Pancreas (tissue), 10 donors: ENCODE measurements at regions not wholly inside any gene's neighbourhood (a gene's known extent, or its start where the extent isn't known, plus 50 kb on each side); places are given as distances from the start of the nearest gene placed in this dataset.

Experiments used
- ATAC-seq, 4 donors: fragments of 200-7000 bp; cut with Tn5 transposase; one replicate each; pipeline versions ENCODE4 v1.8.0 to v1.9.1; 2020; ENCODE audit warnings: mild to moderate bottlenecking in 4 of 4, moderate library complexity in 4 of 4
- DNase-seq, 6 donors: peaks; one replicate each; pipeline ENCODE4 v3.0.0-alpha.2; 2020
- FAIRE-seq: peaks from 2 replicates; lab custom pipeline; 2012; peaks lifted over from hg19 to GRCh38; lab: Jason Lieb, UNC
- H3K27ac ChIP-seq, 4 donors: fragments of 200-600 bp; sonication (generic); 1 replicate in 3 of 4; 2 replicates in 1 of 4; pipeline versions ENCODE4 v1.5.0 to v1.8.0; 2020
- H3K27me3 ChIP-seq, 4 donors: fragments of 200-600 bp; one replicate each; pipeline ENCODE4 v1.8.0; 2021
- H3K36me3 ChIP-seq, 3 donors: fragments of 200-600 bp; sonication (generic) in 1 of 3; one replicate each; pipeline versions ENCODE4 v1.5.0 to v1.8.0; 2020 to 2021
- H3K4me1 ChIP-seq, 3 donors: fragments of 200-600 bp; one replicate each; pipeline ENCODE4 v1.8.0; 2021
- H3K4me3 ChIP-seq, 4 donors: fragments of 200-600 bp; sonication (generic) in 2 of 4; one replicate each; pipeline versions ENCODE4 v1.5.0 to v1.8.0; 2020 to 2021
- H3K9me3 ChIP-seq, 4 donors: fragments of 200-600 bp; one replicate each; pipeline ENCODE4 v1.8.0; 2021
- WGBS, 2 donors: extraction: QIAGEN DNeasy Blood & Tissue Kit; methylation state at CpG; one replicate each; pipeline ENCODE4 v1.1.7; 2013; 5-methylcytosine and 5-hydroxymethylcytosine counted together
- intact Hi-C, 3 donors: fragments of 100-400 bp; cut with DNase I; formaldehyde crosslinking; loops; one replicate each; pipeline versions ENCODE4 v1.11.1 to v1.14.2; 2022
- TF ChIP-seq, protein P1 (sequence below), 4 donors: fragments of 200-600 bp; sonication (generic) in 3 of 4; IDR thresholded peaks; one replicate each; pipeline versions ENCODE4 v1.5.0 to v1.8.0; 2021; ENCODE audit warnings: antibody characterized with exemption in 4 of 4
- donor health status: healthy with polysubstance abuse.
- donor health status: DM: no; HTN: no; CAD: no; lungs with moderate emphysema.
- donor health status: DM: no; HTN: no; CAD: no.
- donor health status: control.
- donor health status: control.
- donor health status: Bipolar disorder and iron deficiency.
- donor health status: DM: yes; HTN: yes; CAD: no.
- donor health status: DM: no; HTN: no; CAD: no.
- donor health status: DM: no; HTN: no; CAD: no.
- donor health status: DM: yes; HTN: yes; CAD: no.

DNA sequence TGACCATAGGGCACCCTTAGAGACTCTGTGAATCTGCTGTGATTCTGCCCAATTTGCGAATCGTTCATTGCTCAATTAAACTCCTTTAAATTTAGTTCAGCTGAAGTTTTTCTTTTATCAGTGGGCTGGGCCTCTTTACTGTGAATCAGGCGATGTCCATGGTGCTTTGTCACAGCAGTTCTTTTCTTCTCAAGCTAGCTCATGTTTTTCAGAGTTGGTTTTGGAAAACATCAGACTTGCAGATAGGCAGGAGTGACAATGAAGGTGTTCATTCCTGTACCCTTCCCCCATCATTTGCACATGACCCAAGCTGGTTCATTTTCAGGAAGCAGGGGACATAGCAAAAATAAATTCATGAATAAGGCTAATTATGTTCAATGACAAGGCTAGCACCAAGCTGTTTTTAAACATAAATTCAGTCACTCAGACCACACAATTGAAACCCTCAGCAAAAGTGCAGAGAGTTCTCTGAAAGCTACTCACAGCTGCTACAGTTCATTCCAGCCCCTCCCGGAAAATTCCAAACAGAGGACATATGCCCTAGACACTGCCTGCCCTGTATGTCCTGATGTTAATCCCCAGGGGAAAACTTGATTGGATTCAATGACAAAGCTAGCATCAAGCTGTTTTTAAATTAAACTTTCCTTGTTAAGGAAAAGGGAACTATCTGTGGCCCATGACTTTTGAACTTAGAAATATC lies 383.3 kb downstream of the C12orf75 start:
- Histone ChIP-seq H3K27ac (no peak overlapping the region), H3K4me1 (no peaks in the 10 kb centered on the region), H3K9me3 (no peaks in the 10 kb centered on the region), H3K4me3 (no peak overlapping the region), H3K36me3 (no peaks in the 10 kb centered on the region), H3K27me3 (no peaks in the 10 kb centered on the region)
- ATAC-seq (no peak), FAIRE-seq (no peak), DNase-seq (no peak)
- WGBS, 2 donors, result 74 to 77% methylated on average over 4 of the region's 4 CpGs
- intact Hi-C loops, result no loop called here
- TF ChIP-seq, protein P1, sequence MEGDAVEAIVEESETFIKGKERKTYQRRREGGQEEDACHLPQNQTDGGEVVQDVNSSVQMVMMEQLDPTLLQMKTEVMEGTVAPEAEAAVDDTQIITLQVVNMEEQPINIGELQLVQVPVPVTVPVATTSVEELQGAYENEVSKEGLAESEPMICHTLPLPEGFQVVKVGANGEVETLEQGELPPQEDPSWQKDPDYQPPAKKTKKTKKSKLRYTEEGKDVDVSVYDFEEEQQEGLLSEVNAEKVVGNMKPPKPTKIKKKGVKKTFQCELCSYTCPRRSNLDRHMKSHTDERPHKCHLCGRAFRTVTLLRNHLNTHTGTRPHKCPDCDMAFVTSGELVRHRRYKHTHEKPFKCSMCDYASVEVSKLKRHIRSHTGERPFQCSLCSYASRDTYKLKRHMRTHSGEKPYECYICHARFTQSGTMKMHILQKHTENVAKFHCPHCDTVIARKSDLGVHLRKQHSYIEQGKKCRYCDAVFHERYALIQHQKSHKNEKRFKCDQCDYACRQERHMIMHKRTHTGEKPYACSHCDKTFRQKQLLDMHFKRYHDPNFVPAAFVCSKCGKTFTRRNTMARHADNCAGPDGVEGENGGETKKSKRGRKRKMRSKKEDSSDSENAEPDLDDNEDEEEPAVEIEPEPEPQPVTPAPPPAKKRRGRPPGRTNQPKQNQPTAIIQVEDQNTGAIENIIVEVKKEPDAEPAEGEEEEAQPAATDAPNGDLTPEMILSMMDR (IDR thresholded peaks at IDR 0.05), result no peak

DNA sequence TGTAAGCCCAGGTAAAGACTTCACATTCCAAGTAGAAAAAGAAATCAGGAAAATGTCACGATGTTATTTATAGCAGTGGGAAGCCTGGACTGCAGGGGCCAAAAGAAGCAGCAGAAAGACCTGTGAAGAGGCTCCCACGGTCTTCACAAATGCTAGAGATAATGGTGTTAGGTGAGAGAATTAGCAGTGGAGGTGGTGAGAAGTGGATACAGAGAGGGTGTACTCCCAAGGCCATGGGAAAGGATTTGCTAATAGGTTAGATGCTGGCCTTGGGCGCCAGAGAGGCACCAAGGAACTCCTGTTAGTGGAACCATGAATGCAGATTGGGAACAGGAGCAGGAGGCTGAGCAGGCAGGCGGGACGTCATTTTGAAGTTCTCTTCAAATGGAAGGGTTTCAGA lies 386.1 kb downstream of the C12orf75 start:
- FAIRE-seq (no peak), DNase-seq (no peak), ATAC-seq (no peak)
- Histone ChIP-seq H3K4me1 (no peaks in the 10 kb centered on the region), H3K27ac (no peak overlapping the region), H3K9me3 (no peaks in the 10 kb centered on the region), H3K36me3 (no peaks in the 10 kb centered on the region), H3K4me3 (no peak overlapping the region), H3K27me3 (no peaks in the 10 kb centered on the region)
- intact Hi-C loops, result no loop called here
- TF ChIP-seq, protein P1 (IDR thresholded peaks at IDR 0.05), result no peak
- 45 to 53% methylated on average over 5 of the region's 5 CpGs for WGBS, 2 donors

DNA sequence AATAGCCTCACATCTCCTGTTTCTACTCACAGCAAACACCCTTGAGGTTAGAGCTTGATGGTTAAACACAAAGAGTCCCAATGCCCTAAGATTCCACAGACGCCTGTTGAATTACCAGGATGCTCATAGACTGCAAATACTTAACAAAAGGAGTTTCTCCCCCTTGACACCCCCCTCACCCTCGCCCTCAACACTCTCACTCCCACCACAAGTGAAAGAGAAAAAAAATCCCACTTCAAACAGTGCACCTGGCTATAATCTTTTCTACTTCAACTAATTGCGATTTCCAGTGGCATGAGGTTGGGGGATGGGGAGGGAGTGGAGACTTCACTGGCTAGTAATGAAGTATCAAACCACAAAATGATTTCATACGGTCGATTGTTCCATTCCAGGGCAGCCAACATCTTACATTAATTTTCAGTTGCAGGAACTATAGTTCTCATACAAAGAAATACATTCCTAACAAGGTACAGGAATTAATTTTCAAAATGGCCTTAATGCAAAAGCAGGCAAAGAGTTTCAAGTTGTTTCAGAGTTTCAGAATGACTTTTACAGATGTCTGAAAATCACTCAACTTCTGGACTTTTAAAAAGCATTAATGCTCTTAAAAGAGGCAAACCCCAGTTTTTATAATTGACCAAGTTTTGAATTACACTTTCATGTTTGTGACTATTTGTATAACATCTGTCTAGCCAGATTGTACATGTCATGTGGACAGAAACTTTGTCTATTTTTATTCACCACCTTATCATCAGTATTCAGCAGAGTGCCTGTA lies 390.7 kb downstream of the C12orf75 start:
- no peak for DNase-seq
- H3K9me3 ChIP-seq, result no peaks in the 10 kb centered on the region
- FAIRE-seq, result no peak
- no peak overlapping the region for H3K27ac ChIP-seq
- intact Hi-C loops, result no loop called here
- no peak overlapping the region for H3K4me3 ChIP-seq
- no peak for ATAC-seq
- no peaks in the 10 kb centered on the region for H3K36me3 ChIP-seq
- no peaks in the 10 kb centered on the region for H3K4me1 ChIP-seq
- WGBS, 2 donors, result 53 to 54% methylated on average over 5 of the region's 5 CpGs
- H3K27me3 ChIP-seq, result no peaks in the 10 kb centered on the region
- TF ChIP-seq, protein P1 (IDR thresholded peaks at IDR 0.05), result no peak

DNA sequence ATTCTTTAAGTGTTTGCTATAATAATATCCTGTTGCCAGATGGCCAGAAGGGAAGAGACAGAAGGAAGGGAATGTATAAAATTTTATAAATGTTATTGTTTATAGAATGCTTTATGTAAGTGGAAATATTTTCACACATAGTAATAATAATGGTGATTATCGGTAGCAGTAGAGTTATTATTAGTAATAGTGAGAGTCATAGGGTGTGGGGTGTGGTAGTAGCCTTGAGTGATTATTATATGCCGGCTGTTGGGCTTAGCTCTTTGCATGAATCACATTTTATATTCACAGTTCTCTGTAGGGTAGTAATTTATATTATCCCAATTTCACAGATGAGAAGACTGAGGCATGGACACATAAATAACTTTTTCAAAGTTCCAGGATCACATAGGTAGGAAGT lies 391.4 kb downstream of the C12orf75 start:
- Histone ChIP-seq H3K4me1 (no peaks in the 10 kb centered on the region), H3K36me3 (no peaks in the 10 kb centered on the region), H3K4me3 (no peak overlapping the region), H3K27me3 (no peaks in the 10 kb centered on the region), H3K9me3 (no peaks in the 10 kb centered on the region), H3K27ac (no peak overlapping the region)
- DNase-seq, result no peak
- ATAC-seq, result no peak
- intact Hi-C loops, result no loop called here
- WGBS, 2 donors, result 80 to 90% methylated on average over 2 of the region's 2 CpGs
- no peak for FAIRE-seq
- TF ChIP-seq, protein P1 (IDR thresholded peaks at IDR 0.05), result no peak

DNA sequence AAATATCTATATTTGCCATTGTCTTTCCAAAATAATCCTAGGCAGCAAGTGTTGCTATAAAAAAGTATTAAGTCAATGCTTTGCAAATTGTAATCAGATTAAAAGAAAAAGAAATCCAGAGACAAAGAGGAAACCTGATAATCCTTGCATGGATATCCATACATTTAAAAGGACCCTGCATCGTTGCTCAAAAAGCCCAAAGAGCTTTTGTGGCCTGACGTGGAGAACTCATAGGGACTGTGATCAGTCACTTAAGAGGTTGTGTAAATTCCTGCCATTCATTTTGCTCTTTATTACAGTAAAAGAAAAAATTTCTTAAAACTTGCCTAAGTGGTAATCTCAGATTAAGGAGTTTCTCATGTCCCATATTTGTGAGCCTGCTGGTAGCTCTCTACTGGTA lies 392.6 kb downstream of the C12orf75 start:
- H3K4me1 ChIP-seq, result no peaks in the 10 kb centered on the region
- no peak overlapping the region for H3K4me3 ChIP-seq
- intact Hi-C loops, result no loop called here
- no peaks in the 10 kb centered on the region for H3K36me3 ChIP-seq
- no peaks in the 10 kb centered on the region for H3K9me3 ChIP-seq
- no peak for ATAC-seq
- FAIRE-seq, result no peak
- 82 to 85% methylated on average over 2 of the region's 2 CpGs for WGBS, 2 donors
- no peak overlapping the region for H3K27ac ChIP-seq
- no peak for DNase-seq
- H3K27me3 ChIP-seq, result no peaks in the 10 kb centered on the region
- TF ChIP-seq, protein P1 (IDR thresholded peaks at IDR 0.05), result no peak
